GM13976 (cell line): ENCODE measurements at regions not wholly inside any gene's neighbourhood (a gene's known extent, or its start where the extent isn't known, plus 50 kb on each side); places are given as distances from the start of the nearest gene placed in this dataset.

ENCODE experiments used
- DNase-seq: peaks from one replicate; pipeline ENCODE4 v3.0.0; 2012; ENCODE audit warnings: low spot score
- in situ Hi-C: fragments of 300-500 bp; cut with MboI; formaldehyde crosslinking; loops from one replicate; pipeline ENCODE4 v1.12.0; 2022; ENCODE audit warnings: low sequenced_read_pairs, mixed read lengths, inconsistent platforms; ENCODE audit not compliant: unreplicated experiment
- TF ChIP-seq, protein P1 (sequence below): IDR thresholded peaks from 2 replicates; pipeline ENCODE4 v1.5.1; 2012; ENCODE audit warnings: borderline replicate concordance, mild to moderate bottlenecking; ENCODE audit not compliant: insufficient read depth; ENCODE audit errors: extremely low read depth, missing control alignments, control extremely low read depth

DNA sequence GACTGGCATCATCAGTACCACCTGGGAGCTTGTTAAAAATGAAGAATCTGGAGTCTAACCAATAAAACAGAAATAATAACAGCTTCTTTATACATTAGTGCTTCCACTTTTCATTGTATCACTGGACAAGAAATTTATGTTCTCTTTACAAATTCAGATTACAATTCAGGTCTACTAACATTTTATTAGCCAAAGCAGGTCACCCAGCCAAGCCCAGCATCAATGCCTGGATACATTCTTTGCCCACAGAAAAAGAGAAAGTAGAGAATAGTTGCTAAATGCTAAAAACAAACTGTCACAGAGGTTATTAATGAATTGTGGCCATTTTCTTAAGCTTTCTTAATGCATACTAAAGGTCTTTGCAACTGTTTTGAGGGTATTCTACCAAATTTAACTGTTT is 458.3 kb downstream of the BTBD3 start:
- DNase-seq: no peak
- in situ Hi-C loops: no loop called here
- TF ChIP-seq, protein P1, sequence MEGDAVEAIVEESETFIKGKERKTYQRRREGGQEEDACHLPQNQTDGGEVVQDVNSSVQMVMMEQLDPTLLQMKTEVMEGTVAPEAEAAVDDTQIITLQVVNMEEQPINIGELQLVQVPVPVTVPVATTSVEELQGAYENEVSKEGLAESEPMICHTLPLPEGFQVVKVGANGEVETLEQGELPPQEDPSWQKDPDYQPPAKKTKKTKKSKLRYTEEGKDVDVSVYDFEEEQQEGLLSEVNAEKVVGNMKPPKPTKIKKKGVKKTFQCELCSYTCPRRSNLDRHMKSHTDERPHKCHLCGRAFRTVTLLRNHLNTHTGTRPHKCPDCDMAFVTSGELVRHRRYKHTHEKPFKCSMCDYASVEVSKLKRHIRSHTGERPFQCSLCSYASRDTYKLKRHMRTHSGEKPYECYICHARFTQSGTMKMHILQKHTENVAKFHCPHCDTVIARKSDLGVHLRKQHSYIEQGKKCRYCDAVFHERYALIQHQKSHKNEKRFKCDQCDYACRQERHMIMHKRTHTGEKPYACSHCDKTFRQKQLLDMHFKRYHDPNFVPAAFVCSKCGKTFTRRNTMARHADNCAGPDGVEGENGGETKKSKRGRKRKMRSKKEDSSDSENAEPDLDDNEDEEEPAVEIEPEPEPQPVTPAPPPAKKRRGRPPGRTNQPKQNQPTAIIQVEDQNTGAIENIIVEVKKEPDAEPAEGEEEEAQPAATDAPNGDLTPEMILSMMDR: no peak

DNA sequence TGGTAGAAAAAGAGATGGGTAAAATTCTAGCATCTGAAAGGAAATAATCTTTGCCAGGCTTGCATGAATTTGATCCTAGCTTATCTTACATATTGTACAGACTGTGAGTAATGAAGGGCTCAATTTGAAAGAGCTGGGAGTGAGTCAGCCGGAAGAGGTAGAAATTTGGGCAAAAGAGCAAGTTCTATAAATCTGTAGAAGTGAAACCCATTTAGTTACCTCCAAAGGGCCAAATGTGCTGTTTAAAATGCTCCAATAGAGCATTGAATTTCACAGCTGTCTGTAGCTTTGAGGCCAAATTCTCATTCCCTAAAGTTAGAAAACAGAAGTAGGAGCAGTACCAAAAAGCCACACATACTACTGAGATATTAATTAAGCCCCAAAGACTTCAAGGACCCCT is 466.1 kb downstream of the BTBD3 start:
- DNase-seq: no peak
- in situ Hi-C loops: no loop called here
- TF ChIP-seq, protein P1: no peak

DNA sequence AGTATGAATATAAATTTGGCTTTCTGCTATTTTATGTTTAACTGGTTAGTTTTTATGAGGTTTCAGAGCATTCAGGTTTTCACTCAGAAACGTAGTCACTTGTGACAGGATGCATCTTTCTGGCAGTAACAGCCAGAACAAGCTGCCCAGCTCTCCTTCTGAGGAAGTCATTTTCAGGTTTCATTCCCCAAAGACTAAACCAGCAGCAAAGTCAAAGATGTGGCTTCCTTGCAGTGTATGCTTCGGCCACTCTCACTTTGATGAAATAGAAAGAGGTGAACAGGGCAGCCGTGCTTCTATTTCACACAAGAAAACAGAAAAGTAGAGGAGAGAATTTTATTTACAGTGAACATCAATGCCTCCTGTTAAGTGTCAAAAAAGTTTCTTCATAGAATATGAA is 469.1 kb downstream of the BTBD3 start:
- DNase-seq: no peak
- TF ChIP-seq, protein P1: no peak
- in situ Hi-C loops: no loop called here

DNA sequence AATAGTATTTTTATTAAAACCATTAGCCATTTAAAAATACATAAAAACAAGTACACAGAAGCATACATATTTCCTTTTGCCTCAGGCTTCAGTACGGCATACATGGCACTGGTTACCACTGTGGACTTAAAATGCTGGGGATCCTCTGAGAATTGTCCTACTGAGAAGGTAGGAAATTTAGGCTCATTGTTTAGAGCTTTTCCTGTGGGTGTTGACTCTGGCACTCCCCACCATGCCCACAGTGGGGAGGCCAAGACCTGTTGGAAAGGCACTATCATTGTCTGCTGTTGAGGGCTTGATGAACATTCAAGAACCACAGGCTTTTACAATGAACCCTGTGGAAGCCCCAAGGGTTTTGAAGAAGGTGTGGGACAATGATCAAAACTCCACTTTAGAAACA is 473.4 kb downstream of the BTBD3 start:
- DNase-seq: no peak
- TF ChIP-seq, protein P1: no peak
- in situ Hi-C loops: no loop called here

DNA sequence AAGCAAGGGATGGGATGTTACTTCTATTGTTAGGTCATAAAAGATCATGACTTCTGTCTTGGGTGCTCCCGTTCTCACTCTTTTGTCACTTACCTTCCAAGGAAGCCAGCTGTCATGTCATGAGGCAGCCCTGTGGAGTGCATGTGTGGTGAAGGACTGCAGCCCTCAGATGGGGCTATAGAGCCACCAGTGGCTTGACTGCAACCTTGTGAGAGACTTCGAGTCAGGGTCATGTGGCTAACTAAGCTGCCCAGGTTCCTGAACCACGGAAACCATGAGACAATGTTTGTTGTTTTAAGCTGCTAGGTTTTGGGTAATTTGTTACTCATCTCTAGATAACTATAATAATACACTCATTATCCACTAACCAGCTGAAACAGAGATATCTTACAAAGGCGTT is 477.1 kb downstream of the BTBD3 start:
- no peak for DNase-seq
- in situ Hi-C loops: no loop called here

DNA sequence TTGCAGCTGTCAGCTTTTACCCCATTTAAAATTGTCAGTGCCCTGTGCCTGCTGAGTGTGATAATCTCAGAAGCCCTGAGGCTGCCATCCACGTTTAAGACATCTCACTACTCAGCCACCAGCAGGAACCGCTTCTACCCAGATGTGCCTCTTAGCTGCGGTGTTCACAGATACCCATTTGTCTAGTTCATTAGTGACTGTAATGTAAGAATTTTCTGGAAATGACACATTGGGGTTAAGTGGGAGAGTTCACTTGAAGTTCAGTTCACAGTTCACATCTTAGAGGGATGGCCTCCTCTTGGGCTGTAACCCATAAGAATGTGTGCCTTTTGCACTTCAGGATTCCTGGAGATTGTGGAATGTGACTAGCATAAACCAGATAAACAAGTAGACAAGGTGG is 477.7 kb downstream of the BTBD3 start:
- in situ Hi-C loops: no loop called here
- no peak for DNase-seq
- TF ChIP-seq, protein P1: no peak

More for the DNA sequence above, 477.1 kb downstream of the BTBD3 start:
- TF ChIP-seq, protein P1: no peak

DNA sequence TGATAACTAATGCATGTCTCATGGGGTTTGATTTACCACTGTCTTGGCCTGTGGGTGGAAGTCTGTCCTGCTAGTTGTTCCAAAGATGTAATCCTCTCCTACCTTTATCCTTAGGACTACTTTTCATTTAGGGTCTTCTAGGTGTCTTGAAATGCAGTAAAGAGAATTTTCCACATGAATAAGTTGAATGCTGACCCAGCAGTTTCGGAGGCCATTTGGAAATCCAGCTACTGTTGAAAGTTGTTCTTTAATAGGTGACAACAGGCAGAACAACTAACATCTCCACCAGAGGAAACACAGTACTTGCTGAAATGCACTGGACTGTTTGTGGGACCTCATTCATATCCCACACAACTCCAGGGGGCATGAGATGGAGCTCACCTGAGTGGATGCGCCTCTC is 478.1 kb downstream of the BTBD3 start:
- in situ Hi-C loops: no loop called here
- TF ChIP-seq, protein P1: no peak
- no peak for DNase-seq
